ENCODE measurements at regions not wholly inside any gene's neighbourhood (a gene's known extent, or its start where the extent isn't known, plus 50 kb on each side); places are given as distances from the start of the nearest gene placed in this dataset.

DNA sequence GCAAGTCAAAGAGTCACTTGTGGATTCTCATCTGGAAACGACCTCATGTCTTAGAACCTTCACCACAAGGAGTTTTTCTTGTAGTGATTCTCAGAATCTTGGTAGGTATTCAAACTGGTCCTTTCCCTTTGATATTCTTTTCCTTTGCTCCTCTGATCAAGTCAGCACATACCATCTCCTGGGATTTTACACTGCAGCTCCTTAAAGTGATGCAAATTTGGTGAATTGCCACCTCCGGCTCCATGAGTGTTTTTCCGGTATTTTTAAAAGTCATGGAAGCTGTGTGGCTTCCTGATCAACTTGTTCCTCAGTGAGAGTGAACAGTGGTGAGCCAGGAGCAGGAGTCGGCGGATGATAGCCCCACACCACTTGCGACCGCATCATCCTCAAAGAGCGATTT, 182.1 kb upstream of the DAB1 start:
- Histone ChIP-seq H3K9me3 (no peaks in the 10 kb centered on the region), H3K36me3 (no peaks in the 10 kb centered on the region), H3K4me1 (no peaks in the 10 kb centered on the region), H3K27me3 (no peaks in the 10 kb centered on the region), H3K4me3 (no peak overlapping the region), H3K27ac (no peak overlapping the region)
- ATAC-seq (no peak), DNase-seq (no peak)
- TF ChIP-seq POLR2A (IDR thresholded peaks at IDR 0.05), result no peak
- TF ChIP-seq, protein P1, sequence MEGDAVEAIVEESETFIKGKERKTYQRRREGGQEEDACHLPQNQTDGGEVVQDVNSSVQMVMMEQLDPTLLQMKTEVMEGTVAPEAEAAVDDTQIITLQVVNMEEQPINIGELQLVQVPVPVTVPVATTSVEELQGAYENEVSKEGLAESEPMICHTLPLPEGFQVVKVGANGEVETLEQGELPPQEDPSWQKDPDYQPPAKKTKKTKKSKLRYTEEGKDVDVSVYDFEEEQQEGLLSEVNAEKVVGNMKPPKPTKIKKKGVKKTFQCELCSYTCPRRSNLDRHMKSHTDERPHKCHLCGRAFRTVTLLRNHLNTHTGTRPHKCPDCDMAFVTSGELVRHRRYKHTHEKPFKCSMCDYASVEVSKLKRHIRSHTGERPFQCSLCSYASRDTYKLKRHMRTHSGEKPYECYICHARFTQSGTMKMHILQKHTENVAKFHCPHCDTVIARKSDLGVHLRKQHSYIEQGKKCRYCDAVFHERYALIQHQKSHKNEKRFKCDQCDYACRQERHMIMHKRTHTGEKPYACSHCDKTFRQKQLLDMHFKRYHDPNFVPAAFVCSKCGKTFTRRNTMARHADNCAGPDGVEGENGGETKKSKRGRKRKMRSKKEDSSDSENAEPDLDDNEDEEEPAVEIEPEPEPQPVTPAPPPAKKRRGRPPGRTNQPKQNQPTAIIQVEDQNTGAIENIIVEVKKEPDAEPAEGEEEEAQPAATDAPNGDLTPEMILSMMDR (IDR thresholded peaks at IDR 0.05), result no peak
- 77% methylated on average over 8 of the region's 8 CpGs for WGBS (ENCODE audit: insufficient coverage, low coverage, low lambda C conversion rate, missing lambda C conversion rate)
- intact Hi-C loops (cut with DNase I), result no loop called here

DNA sequence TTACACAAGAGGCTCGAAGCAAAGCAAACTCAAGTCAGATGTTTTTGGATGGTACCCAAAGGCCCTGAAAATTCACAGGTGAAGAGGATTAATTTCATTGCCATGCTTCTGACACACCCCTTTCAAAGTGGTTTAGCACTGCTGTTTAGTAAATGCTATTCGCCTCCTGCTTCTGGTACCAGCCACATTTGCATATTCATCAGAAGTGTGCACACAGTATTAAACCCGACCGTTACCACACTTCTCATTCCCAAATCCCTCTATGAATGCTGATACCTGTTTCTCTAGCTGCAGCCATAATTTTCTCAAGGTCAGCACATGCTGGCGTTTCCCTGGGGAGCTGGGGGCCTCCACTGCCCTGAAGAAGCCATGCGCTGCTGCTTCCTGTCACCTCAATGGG, 179.8 kb upstream of the DAB1 start:
- no peak for DNase-seq

DNA sequence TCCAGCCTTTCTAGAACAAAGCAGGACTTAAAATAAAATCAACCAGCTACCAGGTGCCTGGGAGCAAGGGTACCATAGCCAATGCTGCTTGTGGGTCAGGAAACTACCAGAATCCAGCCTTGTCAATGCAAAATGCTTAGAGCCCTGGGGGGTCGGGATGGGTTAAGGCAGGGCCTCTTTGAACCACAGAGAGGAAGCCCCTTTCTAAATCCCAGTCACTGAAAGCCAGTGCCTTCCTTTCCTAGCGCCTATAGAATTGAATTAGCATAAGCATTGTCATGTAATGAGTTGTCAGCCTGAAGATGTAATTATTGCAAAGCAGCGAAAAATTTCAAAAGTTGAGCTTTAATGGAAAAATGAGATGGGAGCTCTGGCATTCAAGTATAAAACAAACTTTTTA, 176.6 kb upstream of the DAB1 start:
- H3K27me3 ChIP-seq, result no peaks in the 10 kb centered on the region
- intact Hi-C loops (cut with DNase I), result no loop called here
- H3K27ac ChIP-seq, result no peak overlapping the region
- DNase-seq, result no peak
- WGBS (ENCODE audit: insufficient coverage, low coverage, low lambda C conversion rate, missing lambda C conversion rate), result 41% methylated on average over 3 of the region's 3 CpGs
- ATAC-seq, result no peak
- no peak overlapping the region for H3K4me3 ChIP-seq
- no peaks in the 10 kb centered on the region for H3K9me3 ChIP-seq
- TF ChIP-seq POLR2A (IDR thresholded peaks at IDR 0.05), result no peak
- TF ChIP-seq, protein P1 (IDR thresholded peaks at IDR 0.05), result no peak
- no peaks in the 10 kb centered on the region for H3K36me3 ChIP-seq
- no peaks in the 10 kb centered on the region for H3K4me1 ChIP-seq

More for the DNA sequence above, 179.8 kb upstream of the DAB1 start:
- TF ChIP-seq, protein P1 (IDR thresholded peaks at IDR 0.05), result no peak
- no peak for TF ChIP-seq POLR2A (IDR thresholded peaks at IDR 0.05)
- Histone ChIP-seq H3K4me1 (no peaks in the 10 kb centered on the region), H3K27ac (no peak overlapping the region), H3K27me3 (no peaks in the 10 kb centered on the region), H3K9me3 (no peaks in the 10 kb centered on the region), H3K36me3 (no peaks in the 10 kb centered on the region), H3K4me3 (no peak overlapping the region)
- 60% methylated on average over 6 of the region's 6 CpGs for WGBS (ENCODE audit: insufficient coverage, low coverage, low lambda C conversion rate, missing lambda C conversion rate)
- no peak for ATAC-seq
- intact Hi-C loops (cut with DNase I), result no loop called here

DNA sequence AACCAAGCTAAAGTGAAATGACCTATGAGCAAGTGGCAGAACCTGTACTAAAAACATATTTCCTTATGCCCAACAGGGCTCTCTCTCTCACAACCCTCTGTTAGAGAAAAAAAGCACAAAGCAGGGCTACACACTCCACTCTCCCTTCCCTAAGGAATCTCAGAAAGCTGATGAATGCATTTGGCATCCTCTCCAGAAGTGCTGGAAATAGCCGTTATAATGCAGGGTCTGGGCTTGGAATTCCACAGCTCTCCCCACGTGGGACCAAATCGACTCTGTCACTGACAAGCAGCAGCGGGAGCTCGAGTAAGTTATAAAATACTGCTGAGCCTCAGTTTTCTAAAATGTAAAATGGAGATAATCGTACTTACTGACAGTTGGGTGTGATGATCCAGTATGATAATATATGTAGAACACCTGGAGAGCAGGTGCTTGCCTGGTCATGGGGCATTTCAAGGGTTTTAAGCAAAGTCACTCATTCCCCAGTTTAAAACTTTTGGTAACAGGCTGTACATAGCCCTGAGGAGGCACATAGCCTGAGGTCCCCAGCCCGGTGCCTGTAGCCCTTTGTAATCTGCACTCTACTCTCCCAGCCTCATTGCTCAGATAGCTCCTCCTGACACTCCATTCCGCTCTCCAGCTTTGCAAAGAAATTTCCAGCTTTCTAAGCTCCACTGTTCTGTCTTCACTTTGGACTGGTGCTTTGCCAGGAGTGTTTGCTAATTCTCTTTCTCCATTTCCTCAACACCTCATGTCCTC, 175.6 kb upstream of the DAB1 start:
- no peaks in the 10 kb centered on the region for H3K4me1 ChIP-seq
- ATAC-seq (no peak), DNase-seq (no peak)
- WGBS (ENCODE audit: insufficient coverage, low coverage, low lambda C conversion rate, missing lambda C conversion rate), result 34% methylated on average over 6 of the region's 8 CpGs
- no peak overlapping the region for H3K4me3 ChIP-seq
- no peak for TF ChIP-seq POLR2A (IDR thresholded peaks at IDR 0.05)
- TF ChIP-seq, protein P1 (IDR thresholded peaks at IDR 0.05), result no peak
- H3K27ac ChIP-seq, result no peak overlapping the region
- no peaks in the 10 kb centered on the region for H3K36me3 ChIP-seq
- no peaks in the 10 kb centered on the region for H3K9me3 ChIP-seq
- intact Hi-C loops (cut with DNase I), result no loop called here
- no peaks in the 10 kb centered on the region for H3K27me3 ChIP-seq
